HG03432 (cell line): ENCODE measurements at regions not wholly inside any gene's neighbourhood (a gene's known extent, or its start where the extent isn't known, plus 50 kb on each side); places are given as distances from the start of the nearest gene placed in this dataset.

ENCODE experiments used
- ATAC-seq: cut with Tn5 transposase; IDR thresholded peaks from one replicate; pipeline ENCODE4 v1.9.1; 2021; ENCODE audit warnings: mild to moderate bottlenecking, moderate library complexity; ENCODE audit not compliant: unreplicated experiment

- no peak for ATAC-seq
These were observed 126.9 kb downstream of the RPS24 start for GRCh38 chr10:78160591-78160990.

- no peak for ATAC-seq
These were observed 129.2 kb downstream of the RPS24 start for GRCh38 chr10:78162853-78163252.

GRCh38 chr10:78164702-78165101, 131.0 kb downstream of the RPS24 start:
- ATAC-seq = no peak

- no peak for ATAC-seq
These were observed 131.5 kb downstream of the RPS24 start for GRCh38 chr10:78165172-78165571.

GRCh38 chr10:78165617-78166016, 132.0 kb downstream of the RPS24 start:
- no peak for ATAC-seq

- no peak for ATAC-seq
These were observed 132.6 kb downstream of the RPS24 start for GRCh38 chr10:78166261-78166660.

GRCh38 chr10:78169214-78169613, 135.6 kb downstream of the RPS24 start:
- no peak for ATAC-seq

GRCh38 chr10:78170026-78170475, 136.4 kb downstream of the RPS24 start:
- ATAC-seq = no peak

- ATAC-seq = no peak
These were observed 138.2 kb downstream of the RPS24 start for GRCh38 chr10:78171633-78172400.

GRCh38 chr10:78173360-78174015, 139.8 kb downstream of the RPS24 start:
- no peak for ATAC-seq

GRCh38 chr10:78175444-78176015, 141.9 kb downstream of the RPS24 start:
- ATAC-seq = no peak

GRCh38 chr10:78176320-78177317, 143.0 kb downstream of the RPS24 start:
- ATAC-seq = no peak

- no peak for ATAC-seq
These were observed 144.0 kb downstream of the RPS24 start for GRCh38 chr10:78177491-78178185.

- no peak for ATAC-seq
These were observed 144.7 kb downstream of the RPS24 start for GRCh38 chr10:78178397-78178796.

- ATAC-seq = no peak
These were observed 145.3 kb downstream of the RPS24 start for GRCh38 chr10:78178940-78179339.

- ATAC-seq = no peak
These were observed 146.4 kb downstream of the RPS24 start for GRCh38 chr10:78179886-78180705.

GRCh38 chr10:78181381-78182055, 147.9 kb downstream of the RPS24 start:
- no peak for ATAC-seq

GRCh38 chr10:78182841-78183240, 149.2 kb downstream of the RPS24 start:
- ATAC-seq = no peak
